Vagina (tissue), 2 donors: ENCODE measurements at regions not wholly inside any gene's neighbourhood (a gene's known extent, or its start where the extent isn't known, plus 50 kb on each side); places are given as distances from the start of the nearest gene placed in this dataset.
"Not testable (repeated sequence)": the region's sequence is repeated elsewhere in the genome, so short reads cannot be mapped to it uniquely, and the experiment has no call there.

ENCODE experiments used
- POLR2AphosphoS5 ChIP-seq, 2 donors: sonication (generic); formaldehyde crosslinking; IDR thresholded peaks; one replicate each; pipeline ENCODE4 v1.9.0; 2017; ENCODE audit warnings: antibody characterized with exemption in 2 of 2, mild to moderate bottlenecking in 2 of 2, low read depth in 1 of 2; ENCODE audit not compliant: insufficient read depth in 1 of 2
- TF ChIP-seq, protein P1 (sequence below), 3 experiments: fragments of 450-650 bp in 2 of 3; fragments of 200-600 bp in 1 of 3; sonication (generic) in 1 of 3; IDR thresholded peaks; one replicate each; pipeline ENCODE4 v1.5.1; 2017 to 2019; ENCODE audit warnings: antibody characterized with exemption in 3 of 3, mild to moderate bottlenecking in 2 of 3, moderate library complexity in 2 of 3

DNA sequence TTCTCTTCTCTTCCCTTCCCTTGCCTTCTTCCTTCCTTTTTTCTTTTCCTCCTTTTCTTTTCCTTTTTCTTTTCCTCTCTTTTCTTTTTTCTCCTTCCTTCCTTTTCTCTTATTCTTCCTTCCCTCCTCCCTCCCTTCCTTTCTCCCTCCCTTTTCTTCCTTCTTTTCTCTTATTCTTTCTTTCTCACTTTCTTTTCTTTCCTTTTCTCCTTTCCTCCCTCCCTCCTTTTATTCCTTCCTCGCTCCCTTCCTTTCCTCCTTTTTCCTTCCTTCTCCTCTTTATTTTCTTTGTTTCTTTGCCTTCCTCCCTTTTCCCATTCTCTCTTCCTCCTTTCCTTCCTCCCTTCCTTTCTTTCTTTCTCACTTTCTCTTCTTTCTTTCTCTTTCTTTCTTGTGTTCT lies 146.1 kb downstream of the ZNF92 start:
- TF ChIP-seq, protein P1, sequence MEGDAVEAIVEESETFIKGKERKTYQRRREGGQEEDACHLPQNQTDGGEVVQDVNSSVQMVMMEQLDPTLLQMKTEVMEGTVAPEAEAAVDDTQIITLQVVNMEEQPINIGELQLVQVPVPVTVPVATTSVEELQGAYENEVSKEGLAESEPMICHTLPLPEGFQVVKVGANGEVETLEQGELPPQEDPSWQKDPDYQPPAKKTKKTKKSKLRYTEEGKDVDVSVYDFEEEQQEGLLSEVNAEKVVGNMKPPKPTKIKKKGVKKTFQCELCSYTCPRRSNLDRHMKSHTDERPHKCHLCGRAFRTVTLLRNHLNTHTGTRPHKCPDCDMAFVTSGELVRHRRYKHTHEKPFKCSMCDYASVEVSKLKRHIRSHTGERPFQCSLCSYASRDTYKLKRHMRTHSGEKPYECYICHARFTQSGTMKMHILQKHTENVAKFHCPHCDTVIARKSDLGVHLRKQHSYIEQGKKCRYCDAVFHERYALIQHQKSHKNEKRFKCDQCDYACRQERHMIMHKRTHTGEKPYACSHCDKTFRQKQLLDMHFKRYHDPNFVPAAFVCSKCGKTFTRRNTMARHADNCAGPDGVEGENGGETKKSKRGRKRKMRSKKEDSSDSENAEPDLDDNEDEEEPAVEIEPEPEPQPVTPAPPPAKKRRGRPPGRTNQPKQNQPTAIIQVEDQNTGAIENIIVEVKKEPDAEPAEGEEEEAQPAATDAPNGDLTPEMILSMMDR (IDR thresholded peaks at IDR 0.05), result not testable (repeated sequence)
- not testable (repeated sequence) for TF ChIP-seq POLR2AphosphoS5 (IDR thresholded peaks at IDR 0.05; ENCODE audit: insufficient read depth in 1 of 2, low read depth in 1 of 2)
